Stimulated activated CD4-positive, alpha-beta T cell treated with anti-CD3 and anti-CD28 coated beads, Interleukin-15, amount 100 ng/mL, for 1 hour (primary cell): ENCODE measurements at regions not wholly inside any gene's neighbourhood (a gene's known extent, or its start where the extent isn't known, plus 50 kb on each side); places are given as distances from the start of the nearest gene placed in this dataset.
"Not testable (repeated sequence)": the region's sequence is repeated elsewhere in the genome, so short reads cannot be mapped to it uniquely, and the experiment has no call there.

Experiments used
- DNase-seq, 2 donors: peaks; one replicate each; pipeline ENCODE4 v3.0.0-alpha.2; 2020; ENCODE audit warnings: low read depth in 1 of 2, low spot score in 1 of 2

- DNase-seq, result no peak
These were observed 52.2 kb upstream of the C10orf90 start for GRCh38 chr10:126722726-126723125.

- DNase-seq, result no peak
These were observed 52.7 kb upstream of the C10orf90 start for GRCh38 chr10:126723226-126723625.

- no peak for DNase-seq
These were observed 58.9 kb upstream of the C10orf90 start for GRCh38 chr10:126729314-126729870.

- DNase-seq, result no peak
These were observed 60.5 kb upstream of the C10orf90 start for GRCh38 chr10:126730856-126731609.

- DNase-seq, result no peak
These were observed 61.1 kb upstream of the C10orf90 start for GRCh38 chr10:126731610-126731990.

- DNase-seq, result no peak
These were observed 61.8 kb upstream of the C10orf90 start for GRCh38 chr10:126732308-126732707.

- no peak for DNase-seq
These were observed 62.4 kb upstream of the C10orf90 start for GRCh38 chr10:126732868-126733267.

- no peak for DNase-seq
These were observed 63.5 kb upstream of the C10orf90 start for GRCh38 chr10:126734015-126734414.

GRCh38 chr10:126734967-126735366 lies 64.5 kb upstream of the C10orf90 start:
- DNase-seq, result no peak

GRCh38 chr10:126736142-126736541 lies 65.6 kb upstream of the C10orf90 start:
- no peak for DNase-seq

- no peak for DNase-seq
These were observed 66.2 kb upstream of the C10orf90 start for GRCh38 chr10:126736727-126737126.

- DNase-seq, result no peak
These were observed 67.5 kb upstream of the C10orf90 start for GRCh38 chr10:126738001-126738400.

GRCh38 chr10:126744571-126744970 lies 74.1 kb upstream of the C10orf90 start:
- no peak for DNase-seq

GRCh38 chr10:126749015-126749655 lies 78.6 kb upstream of the C10orf90 start:
- peak in 1 of 2 donors; percentile 13 for DNase-seq

GRCh38 chr10:126754966-126755365 lies 84.5 kb upstream of the C10orf90 start:
- no peak for DNase-seq

- DNase-seq, result no peak
These were observed 88.4 kb upstream of the C10orf90 start for GRCh38 chr10:126758867-126759266.

GRCh38 chr10:126759531-126759930 lies 89.0 kb upstream of the C10orf90 start:
- no peak for DNase-seq

- not testable (repeated sequence) for DNase-seq
These were observed 96.2 kb upstream of the C10orf90 start for GRCh38 chr10:126766646-126767045.

GRCh38 chr10:126770809-126771208 lies 100.3 kb upstream of the C10orf90 start:
- no peak for DNase-seq

GRCh38 chr10:126776168-126776567 lies 105.7 kb upstream of the C10orf90 start:
- DNase-seq, result no peak

GRCh38 chr10:126777714-126778113 lies 107.2 kb upstream of the C10orf90 start:
- DNase-seq, result no peak

GRCh38 chr10:126781450-126782216 lies 111.1 kb upstream of the C10orf90 start:
- DNase-seq, result no peak
